ENCODE measurements at regions not wholly inside any gene's neighbourhood (a gene's known extent, or its start where the extent isn't known, plus 50 kb on each side); places are given as distances from the start of the nearest gene placed in this dataset.

DNA sequence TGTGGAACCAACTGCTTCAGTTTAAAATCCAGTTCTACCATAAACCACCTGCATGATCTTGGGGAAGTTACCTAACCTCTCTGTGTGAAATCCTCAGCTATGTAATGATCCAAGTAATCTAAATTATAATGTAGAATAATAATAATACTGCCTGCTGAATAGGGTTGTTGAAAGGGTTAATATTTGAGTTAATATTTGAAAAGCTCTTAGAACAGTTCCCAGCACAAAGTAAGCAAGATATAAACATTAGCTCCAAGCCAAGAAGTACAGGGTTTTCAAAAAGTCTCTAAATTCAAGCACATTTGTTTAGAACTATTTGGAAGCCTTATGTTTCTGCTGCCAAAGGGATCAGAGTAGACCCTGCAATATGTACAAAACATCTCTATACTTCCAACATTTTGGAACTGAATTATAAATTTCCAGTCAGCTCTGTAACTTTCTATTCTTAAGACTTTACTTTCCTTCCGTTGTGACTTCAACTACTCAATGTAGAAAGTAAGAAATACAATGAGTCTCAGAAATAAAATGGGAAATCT is 76.7 kb upstream of the FAM9C start:
- no peak overlapping the region for H3K27ac ChIP-seq
- H3K27me3 ChIP-seq: peaks cover 0 to 39% (median 3%) of the 10 kb centered on the region in 11 experiments; a peak in 8 of 22 replicates
- no peak overlapping the region for H3K4me3 ChIP-seq
- no peak overlapping the region for H3K9ac ChIP-seq
- H4K20me1 ChIP-seq: no peaks in the 10 kb centered on the region
- peaks cover 23 to 44% (median 30%) of the 10 kb centered on the region in 11 experiments for H3K9me3 ChIP-seq (replicated peaks in 1 of 11)
- H3K4me1 ChIP-seq: peaks cover 0 to 16% (median 12%) of the 10 kb centered on the region in 10 experiments; a peak in 8 of 20 replicates
- no peak for TF ChIP-seq Cebpa-rat (IDR thresholded peaks at IDR 0.05)
- H3K4me2 ChIP-seq: no peak overlapping the region
- H3K36me3 ChIP-seq: no peaks in the 10 kb centered on the region

GRCh38 chrX:13120017-13120416 is 75.6 kb upstream of the FAM9C start:
- no peak overlapping the region for H3K4me2 ChIP-seq
- H3K27ac ChIP-seq: no peak overlapping the region

GRCh38 chrX:13119386-13119785 is 75.0 kb upstream of the FAM9C start:
- Histone ChIP-seq H3K9ac (no peak overlapping the region), H4K20me1 (no peaks in the 10 kb centered on the region), H3K27me3 (peaks cover 0 to 38% (median 3%) of the 10 kb centered on the region in 11 experiments; a peak in 8 of 22 replicates), H3K4me2 (no peak overlapping the region), H3K4me1 (peaks cover 0 to 15% (median 12%) of the 10 kb centered on the region in 10 experiments; a peak in 8 of 20 replicates), H3K9me3 (replicated peaks in 1 of 11) (peaks cover 23 to 53% (median 38%) of the 10 kb centered on the region in 11 experiments), H3K4me3 (no peak overlapping the region), H3K27ac (no peak overlapping the region), H3K36me3 (no peaks in the 10 kb centered on the region)
- TF ChIP-seq Cebpa-rat (IDR thresholded peaks at IDR 0.05): no peak

More at GRCh38 chrX:13120017-13120416, 75.6 kb upstream of the FAM9C start:
- TF ChIP-seq Cebpa-rat (IDR thresholded peaks at IDR 0.05): no peak
- Histone ChIP-seq H3K4me1 (peaks cover 0 to 15% (median 12%) of the 10 kb centered on the region in 10 experiments; a peak in 8 of 20 replicates), H3K4me3 (no peak overlapping the region), H3K27me3 (peaks cover 0 to 40% (median 3%) of the 10 kb centered on the region in 11 experiments; a peak in 8 of 22 replicates), H4K20me1 (no peaks in the 10 kb centered on the region), H3K36me3 (no peaks in the 10 kb centered on the region), H3K9ac (no peak overlapping the region), H3K9me3 (replicated peaks in 1 of 11) (peaks cover 23 to 47% (median 35%) of the 10 kb centered on the region in 11 experiments)

GRCh38 chrX:13115146-13115855 is 70.9 kb upstream of the FAM9C start:
- Histone ChIP-seq H3K4me1 (peaks cover 0 to 4% (median 0%) of the 10 kb centered on the region in 10 experiments; a peak in 1 of 20 replicates), H4K20me1 (no peaks in the 10 kb centered on the region), H3K36me3 (no peaks in the 10 kb centered on the region), H3K9ac (no peak overlapping the region), H3K9me3 (replicated peaks in 1 of 11) (peaks cover 23 to 57% (median 36%) of the 10 kb centered on the region in 11 experiments), H3K4me3 (no peak overlapping the region), H3K27me3 (peaks cover 0 to 33% (median 0%) of the 10 kb centered on the region in 11 experiments; a peak in 5 of 22 replicates), H3K4me2 (no peak overlapping the region), H3K27ac (no peak overlapping the region)
- TF ChIP-seq Cebpa-rat (IDR thresholded peaks at IDR 0.05): no peak

- Histone ChIP-seq H3K4me2 (no peak overlapping the region), H3K4me3 (no peak overlapping the region), H3K9ac (no peak overlapping the region)
Measured at GRCh38 chrX:13112499-13112898, 68.1 kb upstream of the FAM9C start.

DNA sequence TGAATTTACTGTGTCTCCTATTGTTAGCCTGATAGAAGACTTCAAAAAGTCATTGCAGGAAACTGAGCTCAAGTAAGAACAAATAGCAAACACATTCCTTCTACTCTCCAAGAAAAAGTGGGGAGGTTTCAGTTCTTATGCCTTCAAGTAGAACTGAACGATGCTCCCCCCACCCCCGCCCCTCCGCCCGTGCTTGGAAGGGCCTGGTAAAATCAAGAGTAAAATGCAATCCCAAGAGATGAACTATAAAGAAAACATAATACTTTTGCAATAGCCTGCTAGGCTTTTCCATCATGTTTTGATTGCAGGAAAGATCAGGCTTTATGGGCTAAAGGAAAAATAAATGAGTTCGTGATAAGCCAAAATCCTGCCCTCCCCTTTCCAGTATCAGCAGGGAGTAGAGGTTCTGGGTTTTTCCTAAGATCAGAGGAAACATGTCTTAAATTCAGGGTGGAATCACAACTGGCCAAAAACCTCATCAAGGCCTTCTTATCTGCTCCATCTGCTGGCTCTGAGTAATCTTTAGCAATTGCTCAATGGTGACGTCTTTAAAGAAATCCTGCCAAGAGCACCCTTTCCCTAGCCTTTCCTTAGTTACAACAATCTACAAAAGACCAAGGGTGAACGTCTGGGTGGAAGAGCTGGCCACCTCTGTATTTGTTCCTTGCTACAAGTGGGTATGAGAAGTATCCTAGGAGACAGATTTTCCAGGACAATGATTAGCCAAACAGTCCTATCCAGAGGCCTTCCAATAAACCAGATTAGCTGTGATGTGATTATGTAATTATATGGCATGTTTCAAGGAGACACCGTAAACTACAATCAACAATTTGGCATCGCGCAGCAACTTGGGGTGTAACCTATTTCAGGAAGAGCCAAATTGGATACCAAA is 66.3 kb upstream of the FAM9C start:
- H3K9ac ChIP-seq: no peak overlapping the region
- no peak overlapping the region for H3K27ac ChIP-seq
- 0 out of 22 replicates have a peak overlapping the region, but pooled peaks of 1 of the 11 experiments have one; percentile 5 for H3K4me2 ChIP-seq

More at GRCh38 chrX:13112499-13112898, 68.1 kb upstream of the FAM9C start:
- Histone ChIP-seq H3K4me1 (peaks cover 0 to 5% (median 2%) of the 10 kb centered on the region in 10 experiments; a peak in 7 of 20 replicates), H4K20me1 (no peaks in the 10 kb centered on the region), H3K9me3 (replicated peaks in 1 of 11) (peaks cover 14 to 50% (median 26%) of the 10 kb centered on the region in 11 experiments), H3K36me3 (no peaks in the 10 kb centered on the region), H3K27ac (no peak overlapping the region), H3K27me3 (peaks cover 0 to 14% (median 0%) of the 10 kb centered on the region in 11 experiments; a peak in 1 of 22 replicates)
- no peak for TF ChIP-seq Cebpa-rat (IDR thresholded peaks at IDR 0.05)

DNA sequence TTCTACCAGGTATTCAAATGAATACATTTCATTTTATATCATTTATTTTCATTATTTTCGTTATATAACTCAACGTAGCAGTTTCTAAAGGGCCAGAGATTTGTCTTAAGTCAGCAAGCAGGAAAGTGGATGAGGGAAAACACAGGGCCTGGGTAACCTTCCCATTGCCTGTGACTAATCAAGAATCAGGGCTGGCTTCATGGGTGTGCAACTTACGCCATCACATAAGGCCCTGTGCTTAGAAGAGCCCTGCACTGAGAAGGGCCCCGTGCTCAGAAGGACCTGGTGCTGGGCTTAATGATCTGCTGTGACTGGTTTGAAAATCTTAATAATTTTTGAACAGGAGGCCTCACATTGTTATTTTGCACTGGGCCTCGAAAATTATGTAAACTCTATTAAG is 65.4 kb upstream of the FAM9C start:
- H3K4me2 ChIP-seq: no peak overlapping the region
- no peaks in the 10 kb centered on the region for H4K20me1 ChIP-seq
- peaks cover 0 to 18% (median 0%) of the 10 kb centered on the region in 11 experiments; a peak in 1 of 22 replicates for H3K27me3 ChIP-seq
- H3K4me3 ChIP-seq: no peak overlapping the region
- H3K27ac ChIP-seq: no peak overlapping the region
- no peaks in the 10 kb centered on the region for H3K36me3 ChIP-seq
- no peak overlapping the region for H3K9ac ChIP-seq
- H3K4me1 ChIP-seq: peaks cover 0 to 10% (median 6%) of the 10 kb centered on the region in 10 experiments; a peak in 7 of 20 replicates
- peaks cover 0 to 24% (median 6%) of the 10 kb centered on the region in 11 experiments; a peak in 11 of 22 replicates for H3K9me3 ChIP-seq (replicated peaks in 1 of 11)
- no peak for TF ChIP-seq Cebpa-rat (IDR thresholded peaks at IDR 0.05)

More for the DNA sequence above, 66.3 kb upstream of the FAM9C start:
- Histone ChIP-seq H3K4me3 (no peak overlapping the region), H4K20me1 (no peaks in the 10 kb centered on the region), H3K27me3 (peaks cover 0 to 14% (median 0%) of the 10 kb centered on the region in 11 experiments; a peak in 1 of 22 replicates), H3K4me1 (peaks cover 0 to 10% (median 6%) of the 10 kb centered on the region in 10 experiments; a peak in 7 of 20 replicates), H3K9me3 (replicated peaks in 1 of 11) (peaks cover 0 to 32% (median 9%) of the 10 kb centered on the region in 11 experiments; a peak in 11 of 22 replicates), H3K36me3 (no peaks in the 10 kb centered on the region)
- no peak for TF ChIP-seq Cebpa-rat (IDR thresholded peaks at IDR 0.05)

DNA sequence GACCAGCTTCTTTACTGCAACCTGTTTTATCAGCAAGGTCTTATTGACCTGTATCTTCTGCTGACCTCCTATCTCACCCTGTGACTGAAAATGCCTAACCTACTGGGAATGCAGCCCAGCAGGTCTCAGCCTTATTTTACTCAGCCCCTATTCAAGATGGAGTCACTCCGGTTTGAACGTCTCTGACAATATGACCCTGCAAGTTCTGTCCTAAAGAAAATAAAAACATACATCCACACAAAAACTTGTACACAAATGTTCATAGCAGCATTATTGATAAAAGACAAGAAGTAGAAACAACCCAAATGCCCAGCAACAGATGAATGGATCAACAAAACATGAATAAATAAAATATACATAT is 59.5 kb upstream of the FAM9C start:
- H3K27ac ChIP-seq: no peak overlapping the region
- peaks cover 4 to 59% (median 13%) of the 10 kb centered on the region in 10 experiments; a peak in 15 of 20 replicates for H3K4me1 ChIP-seq
- no peak for TF ChIP-seq Cebpa-rat (IDR thresholded peaks at IDR 0.05)
- no peak overlapping the region for H3K9ac ChIP-seq
- H3K4me3 ChIP-seq: no peak overlapping the region
- H4K20me1 ChIP-seq: no peaks in the 10 kb centered on the region
- peaks cover 0 to 25% (median 0%) of the 10 kb centered on the region in 11 experiments; a peak in 9 of 22 replicates for H3K9me3 ChIP-seq (replicated peaks in 1 of 11)
- no peaks in the 10 kb centered on the region for H3K36me3 ChIP-seq
- H3K4me2 ChIP-seq: peak overlapping the region in 3 of 11 experiments; percentile 56 to 69 (median 66); a peak in 1 of 22 replicates
- peaks cover 0 to 23% (median 0%) of the 10 kb centered on the region in 11 experiments; a peak in 3 of 22 replicates for H3K27me3 ChIP-seq
